ENCODE measurements at regions not wholly inside any gene's neighbourhood (a gene's known extent, or its start where the extent isn't known, plus 50 kb on each side); places are given as distances from the start of the nearest gene placed in this dataset.

GRCh38 chr3:101944308-101944707 lies 95.0 kb downstream of the NFKBIZ start:
- Histone ChIP-seq H3K4me1 (ENCODE audit: insufficient read depth, low read length) (peaks cover 33% of the 10 kb centered on the region), H3K79me2 (ENCODE audit: insufficient read depth, low read length) (no peaks in the 10 kb centered on the region), H4K20me1 (ENCODE audit: insufficient read depth, low read length) (no peaks in the 10 kb centered on the region), H3K27ac (ENCODE audit: low read depth, low read length) (no peak overlapping the region), H3K4me3 (ENCODE audit: insufficient read depth, low read length) (no peak overlapping the region), H3K27me3 (ENCODE audit: insufficient read depth, low read length) (no peaks in the 10 kb centered on the region), H2AFZ (ENCODE audit: low read length) (no peak overlapping the region), H3K36me3 (ENCODE audit: insufficient read depth, low read length) (no peaks in the 10 kb centered on the region), H3K9me3 (ENCODE audit: low read depth, low read length) (no peaks in the 10 kb centered on the region), H3K4me2 (ENCODE audit: insufficient read depth, low read length) (no peak overlapping the region)
- DNase-seq (ENCODE audit: insufficient read length, low spot score, missing footprints), result no peak
- TF ChIP-seq CTCF (IDR thresholded peaks at IDR 0.05; ENCODE audit: extremely low read depth, low read depth, low read length), result no peak

- Histone ChIP-seq H4K20me1 (ENCODE audit: insufficient read depth, low read length) (no peaks in the 10 kb centered on the region), H3K36me3 (ENCODE audit: insufficient read depth, low read length) (no peaks in the 10 kb centered on the region), H3K4me2 (ENCODE audit: insufficient read depth, low read length) (no peak overlapping the region), H3K27me3 (ENCODE audit: insufficient read depth, low read length) (no peaks in the 10 kb centered on the region), H3K79me2 (ENCODE audit: insufficient read depth, low read length) (no peaks in the 10 kb centered on the region), H3K27ac (ENCODE audit: low read depth, low read length) (no peak overlapping the region), H3K9me3 (ENCODE audit: low read depth, low read length) (no peaks in the 10 kb centered on the region), H2AFZ (ENCODE audit: low read length) (peak overlapping the region; percentile 34), H3K4me3 (ENCODE audit: insufficient read depth, low read length) (no peak overlapping the region), H3K4me1 (ENCODE audit: insufficient read depth, low read length) (peaks cover 28% of the 10 kb centered on the region)
- no peak for TF ChIP-seq CTCF (IDR thresholded peaks at IDR 0.05; ENCODE audit: extremely low read depth, low read depth, low read length)
- no peak for DNase-seq (ENCODE audit: insufficient read length, low spot score, missing footprints)
Measured at GRCh38 chr3:101945980-101946379, 96.7 kb downstream of the NFKBIZ start.

- Histone ChIP-seq H3K4me2 (ENCODE audit: insufficient read depth, low read length) (no peak overlapping the region), H3K9me3 (ENCODE audit: low read depth, low read length) (no peaks in the 10 kb centered on the region), H4K20me1 (ENCODE audit: insufficient read depth, low read length) (no peaks in the 10 kb centered on the region), H3K27ac (ENCODE audit: low read depth, low read length) (no peak overlapping the region), H2AFZ (ENCODE audit: low read length) (no peak overlapping the region), H3K4me3 (ENCODE audit: insufficient read depth, low read length) (no peak overlapping the region), H3K4me1 (ENCODE audit: insufficient read depth, low read length) (peaks cover 21% of the 10 kb centered on the region), H3K36me3 (ENCODE audit: insufficient read depth, low read length) (no peaks in the 10 kb centered on the region), H3K27me3 (ENCODE audit: insufficient read depth, low read length) (no peaks in the 10 kb centered on the region), H3K79me2 (ENCODE audit: insufficient read depth, low read length) (no peaks in the 10 kb centered on the region)
- no peak for TF ChIP-seq CTCF (IDR thresholded peaks at IDR 0.05; ENCODE audit: extremely low read depth, low read depth, low read length)
- DNase-seq (ENCODE audit: insufficient read length, low spot score, missing footprints), result no peak
Measured at GRCh38 chr3:101946906-101947305, 97.6 kb downstream of the NFKBIZ start.

- peak overlapping the region; percentile 65 for H3K4me2 ChIP-seq (ENCODE audit: insufficient read depth, low read length)
- no peak overlapping the region for H3K4me3 ChIP-seq (ENCODE audit: insufficient read depth, low read length)
- peak overlapping the region; percentile 94 for H3K27ac ChIP-seq (ENCODE audit: low read depth, low read length)
- no peaks in the 10 kb centered on the region for H3K79me2 ChIP-seq (ENCODE audit: insufficient read depth, low read length)
- peak overlapping the region; percentile 57 for H2AFZ ChIP-seq (ENCODE audit: low read length)
- no peaks in the 10 kb centered on the region for H3K36me3 ChIP-seq (ENCODE audit: insufficient read depth, low read length)
- H3K27me3 ChIP-seq (ENCODE audit: insufficient read depth, low read length), result no peaks in the 10 kb centered on the region
- no peak for TF ChIP-seq CTCF (IDR thresholded peaks at IDR 0.05; ENCODE audit: extremely low read depth, low read depth, low read length)
- peaks cover 13% of the 10 kb centered on the region for H3K4me1 ChIP-seq (ENCODE audit: insufficient read depth, low read length)
- DNase-seq (ENCODE audit: insufficient read length, low spot score, missing footprints), result peak; percentile 82
- no peaks in the 10 kb centered on the region for H3K9me3 ChIP-seq (ENCODE audit: low read depth, low read length)
- H4K20me1 ChIP-seq (ENCODE audit: insufficient read depth, low read length), result no peaks in the 10 kb centered on the region
Measured at GRCh38 chr3:101950510-101950909, 101.2 kb downstream of the NFKBIZ start.
